DMS 273 (cell line): ENCODE measurements at regions not wholly inside any gene's neighbourhood (a gene's known extent, or its start where the extent isn't known, plus 50 kb on each side); places are given as distances from the start of the nearest gene placed in this dataset.

Experiments
- DNase-seq: peaks from one replicate; lab custom pipeline; 2025; ENCODE audit not compliant: unreplicated experiment; lab: John Stamatoyannopoulos, UW

DNA sequence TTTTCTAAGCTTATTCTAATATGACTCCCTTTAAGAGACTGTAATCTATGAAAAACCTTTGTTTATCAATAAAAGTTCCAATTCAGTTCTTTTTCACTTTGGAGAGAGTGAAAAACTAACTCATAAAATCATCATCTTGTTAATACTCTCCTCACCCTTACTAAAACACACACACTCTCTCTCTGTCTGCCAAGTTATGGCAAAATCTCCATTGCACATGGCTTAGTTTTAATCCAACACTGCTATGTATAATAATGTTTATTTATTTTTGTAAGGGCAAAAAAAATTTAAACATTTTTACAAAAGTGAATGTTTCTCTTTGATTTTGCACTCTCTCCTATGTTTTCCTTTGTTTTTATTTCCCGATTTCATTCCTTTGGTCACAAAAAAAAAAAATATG lies 253.2 kb downstream of the BMP7 start:
- DNase-seq, result no peak

GRCh38 chr20:57013741-57014140 lies 252.7 kb downstream of the BMP7 start:
- DNase-seq, result peak; percentile 81

- no peak for DNase-seq
Observed at GRCh38 chr20:57020364-57020763, 246.1 kb downstream of the BMP7 start.

DNA sequence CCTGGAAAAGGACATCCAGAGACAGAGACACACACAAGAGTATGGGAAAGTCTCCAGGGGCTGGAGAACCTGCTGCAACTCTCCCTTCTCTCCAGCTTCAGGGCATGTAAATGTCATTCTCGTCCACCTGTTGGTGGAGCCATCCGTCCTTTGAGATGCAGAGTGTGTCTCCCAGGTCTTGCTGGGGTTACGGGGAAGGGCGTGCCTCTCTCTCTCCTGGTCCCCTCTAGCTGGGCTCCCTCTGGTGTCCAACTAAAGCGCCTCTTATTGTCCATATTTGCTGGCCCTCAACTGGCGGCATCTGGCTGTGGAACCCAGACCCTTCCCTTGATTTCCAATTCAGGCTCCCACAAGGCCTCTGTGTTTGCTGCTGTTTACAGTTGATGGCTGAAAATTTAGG lies 244.1 kb downstream of the BMP7 start:
- DNase-seq, result no peak

DNA sequence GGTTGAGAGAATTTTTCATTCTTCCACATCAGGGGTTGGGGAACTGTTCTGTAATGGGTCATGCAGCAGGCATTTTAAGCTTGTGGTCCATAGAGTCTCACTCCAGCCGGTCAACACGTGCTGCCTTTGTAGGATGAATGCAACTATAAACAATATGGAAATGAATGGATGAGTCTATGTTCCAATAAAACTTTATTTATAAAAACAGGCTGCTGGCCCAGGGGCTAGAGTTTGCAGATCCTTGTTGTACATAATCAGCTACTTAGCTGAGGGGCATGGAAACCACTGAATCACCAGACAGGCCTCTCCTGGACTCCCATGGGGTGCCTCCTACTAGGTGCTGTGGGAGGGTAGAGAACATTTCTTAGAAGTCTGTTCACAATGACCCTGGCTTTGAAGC lies 243.4 kb downstream of the BMP7 start:
- no peak for DNase-seq

DNA sequence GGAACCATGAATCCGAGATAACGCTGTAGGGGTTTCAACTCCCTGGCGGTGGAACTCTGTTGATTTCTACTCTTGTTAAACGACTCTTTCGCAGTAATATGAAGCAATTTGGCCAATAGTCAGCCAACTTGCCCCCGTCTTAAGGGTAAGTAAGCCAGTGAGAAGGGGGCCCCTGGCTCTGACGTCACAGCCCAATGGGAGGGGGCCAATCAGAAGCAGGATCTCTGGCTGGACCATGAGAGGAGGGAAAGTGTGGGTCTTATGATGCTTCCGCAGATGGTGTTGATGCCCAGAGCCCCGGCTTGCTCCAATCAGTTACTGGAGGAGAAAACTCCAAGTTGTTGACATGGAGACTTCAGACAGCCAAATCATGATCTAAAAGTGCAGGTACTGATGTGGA lies 242.4 kb downstream of the BMP7 start:
- DNase-seq, result no peak

GRCh38 chr20:57024849-57025248 lies 241.6 kb downstream of the BMP7 start:
- DNase-seq, result peak; percentile 78

DNA sequence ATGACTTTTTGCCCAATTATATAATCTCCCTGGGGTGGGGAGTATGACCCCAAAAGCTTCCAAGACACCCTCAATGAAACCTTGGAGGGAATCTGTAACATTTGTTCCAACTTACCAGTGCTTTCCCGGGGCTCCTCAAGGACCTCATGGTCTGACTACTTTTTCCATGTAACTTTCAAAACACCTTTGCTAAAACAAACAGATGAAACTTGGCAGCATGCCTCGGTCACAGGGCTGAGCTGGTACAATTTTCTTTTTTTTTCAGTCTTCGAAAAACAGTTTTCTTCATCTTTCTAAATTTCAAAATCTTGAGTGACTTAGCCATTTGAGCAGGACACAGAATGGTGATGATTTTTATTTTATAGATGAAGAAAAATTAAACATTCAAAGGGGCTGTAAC lies 241.2 kb downstream of the BMP7 start:
- peak; percentile 54 for DNase-seq

GRCh38 chr20:57025666-57026224 lies 240.7 kb downstream of the BMP7 start:
- peak; percentile 58 for DNase-seq

DNA sequence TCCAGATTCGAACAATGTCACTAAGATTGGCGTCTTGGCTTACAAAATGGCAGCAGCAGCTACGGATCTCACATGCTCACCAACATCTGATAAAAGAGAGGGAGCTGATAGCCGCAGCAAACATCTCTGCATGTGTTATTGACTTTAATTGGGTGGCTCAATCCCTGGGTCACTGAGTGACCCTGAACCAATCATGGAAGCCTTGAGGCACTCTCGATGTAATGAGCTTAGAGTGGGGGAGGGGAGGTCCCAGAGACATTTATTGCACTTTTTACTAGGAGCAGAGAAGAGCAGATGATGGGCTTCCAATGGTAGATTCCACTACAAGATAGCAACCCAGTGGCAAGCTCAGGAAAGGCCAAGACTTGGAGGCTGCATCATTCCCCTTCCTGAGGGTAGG lies 238.7 kb downstream of the BMP7 start:
- DNase-seq, result no peak

GRCh38 chr20:57030611-57031600 lies 235.5 kb downstream of the BMP7 start:
- DNase-seq, result peak; percentile 55

GRCh38 chr20:57031867-57032355 lies 234.5 kb downstream of the BMP7 start:
- no peak for DNase-seq

DNA sequence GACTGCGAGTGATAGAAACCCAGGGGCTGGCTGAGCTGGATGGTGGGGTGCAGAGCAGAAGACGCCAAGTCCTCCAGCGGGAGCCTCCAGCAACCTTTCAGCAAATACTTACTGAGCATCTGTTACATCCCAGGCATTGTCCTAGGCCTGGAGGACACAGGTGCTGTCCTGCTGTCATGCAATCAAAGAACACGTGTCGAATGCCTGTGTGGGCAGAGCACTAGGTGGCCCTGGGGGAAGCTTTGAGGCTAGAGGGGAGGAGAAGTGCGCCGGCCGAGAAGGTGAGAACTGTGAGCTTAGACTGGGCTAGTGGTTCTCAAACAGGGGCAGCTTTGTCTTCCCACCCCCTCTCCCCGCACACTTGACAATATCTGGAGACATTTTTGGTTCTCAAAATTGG lies 233.6 kb downstream of the BMP7 start:
- DNase-seq, result no peak

GRCh38 chr20:57034001-57034400 lies 232.4 kb downstream of the BMP7 start:
- DNase-seq, result no peak

DNA sequence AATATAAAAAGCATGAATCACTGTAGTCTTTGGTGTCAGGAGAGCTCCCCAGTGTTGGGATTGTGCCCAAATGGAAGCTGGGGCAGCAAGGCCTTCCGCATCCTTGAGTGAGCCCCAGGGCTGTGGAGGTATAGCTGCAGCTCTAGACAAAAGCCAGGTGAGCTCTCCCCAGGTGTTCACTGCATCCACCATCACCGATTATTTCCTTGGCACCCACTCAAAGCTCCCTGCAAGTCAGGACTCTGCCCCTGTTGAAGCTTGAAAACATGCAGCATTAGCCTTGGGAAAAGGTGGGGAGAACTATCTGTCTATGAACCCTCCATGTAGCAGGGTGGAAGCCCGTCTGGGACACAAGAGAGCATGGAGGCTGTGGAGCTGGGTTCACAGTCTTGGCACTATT lies 228.8 kb downstream of the BMP7 start:
- no peak for DNase-seq

DNA sequence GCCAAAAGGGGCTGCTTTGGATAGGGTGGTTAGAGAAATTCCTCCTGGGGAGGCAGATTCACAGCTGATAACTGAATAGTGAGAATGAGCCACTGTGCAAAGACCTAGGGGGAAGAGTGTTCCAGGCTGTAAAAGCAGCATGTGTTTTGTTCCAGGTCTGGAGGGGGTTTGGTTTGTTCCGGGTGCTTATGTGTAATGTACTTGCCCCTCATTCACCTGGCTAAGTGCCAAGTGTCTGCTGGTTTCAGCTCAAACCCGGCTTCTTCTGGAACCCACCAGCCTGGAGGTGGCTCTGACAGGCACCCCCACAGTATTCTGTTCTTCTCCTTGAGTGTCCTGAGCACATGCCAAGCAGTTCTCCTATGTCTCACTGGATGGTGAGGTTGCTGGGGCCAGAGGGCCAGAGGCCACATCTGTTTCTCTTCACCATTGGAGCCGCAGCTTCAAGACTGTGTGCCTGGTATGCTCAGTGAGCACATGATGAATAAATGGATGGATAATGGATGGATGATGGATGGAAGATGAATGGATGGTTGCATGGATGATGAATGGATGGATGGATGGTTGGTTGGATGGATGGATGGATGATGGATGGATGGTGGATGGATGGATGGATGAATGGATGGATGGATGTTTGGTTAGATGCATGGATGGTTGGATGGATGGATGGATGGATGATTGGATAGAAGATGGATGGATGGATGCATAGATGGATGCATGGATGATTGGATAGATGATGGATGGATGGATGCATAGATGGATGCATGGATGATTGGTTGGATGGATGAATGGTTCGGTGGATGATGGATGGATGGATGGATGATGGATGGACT lies 227.6 kb downstream of the BMP7 start:
- DNase-seq, result no peak

DNA sequence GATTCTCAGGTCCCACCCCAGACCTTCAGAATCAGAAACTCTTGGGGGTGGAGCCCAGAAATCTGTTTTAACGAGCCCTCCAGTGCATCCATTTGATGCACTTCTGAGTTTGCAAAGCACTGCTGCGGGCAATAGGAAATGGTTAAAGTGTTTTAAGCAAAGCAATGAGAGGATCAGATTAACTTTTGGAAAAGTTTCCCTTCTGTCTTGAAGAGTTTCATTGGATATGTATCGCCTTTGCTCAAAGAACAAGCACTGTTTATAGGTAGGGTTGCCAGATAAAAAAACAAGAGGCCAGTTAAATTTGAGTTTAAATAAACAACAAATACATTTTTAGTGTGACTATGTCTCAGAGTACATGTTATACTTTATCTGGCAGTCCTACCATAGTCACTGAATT lies 226.0 kb downstream of the BMP7 start:
- DNase-seq, result no peak

- DNase-seq, result no peak
Observed at GRCh38 chr20:57040924-57041323, 225.5 kb downstream of the BMP7 start.

- peak; percentile 58 for DNase-seq
Observed at GRCh38 chr20:57043091-57043490, 223.3 kb downstream of the BMP7 start.

GRCh38 chr20:57043669-57044268 lies 222.7 kb downstream of the BMP7 start:
- no peak for DNase-seq
